GM12875 (cell line): ENCODE measurements at regions not wholly inside any gene's neighbourhood (a gene's known extent, or its start where the extent isn't known, plus 50 kb on each side); places are given as distances from the start of the nearest gene placed in this dataset.
A peak's percentile ranks its signal among the peaks of the same experiment; 100 is the strongest.

Source experiments
- H3K4me3 ChIP-seq: one replicate; pipeline ENCODE4 v1.5.1; 2011; ENCODE audit warnings: low read depth, low read length, control low read depth
- TF ChIP-seq, protein P1 (sequence below): IDR thresholded peaks from 2 replicates; pipeline ENCODE4 v1.5.1; 2011; ENCODE audit warnings: low read depth, mild to moderate bottlenecking, control low read depth, inconsistent platforms, low read length, moderate library complexity, borderline replicate concordance; ENCODE audit not compliant: insufficient read depth

DNA sequence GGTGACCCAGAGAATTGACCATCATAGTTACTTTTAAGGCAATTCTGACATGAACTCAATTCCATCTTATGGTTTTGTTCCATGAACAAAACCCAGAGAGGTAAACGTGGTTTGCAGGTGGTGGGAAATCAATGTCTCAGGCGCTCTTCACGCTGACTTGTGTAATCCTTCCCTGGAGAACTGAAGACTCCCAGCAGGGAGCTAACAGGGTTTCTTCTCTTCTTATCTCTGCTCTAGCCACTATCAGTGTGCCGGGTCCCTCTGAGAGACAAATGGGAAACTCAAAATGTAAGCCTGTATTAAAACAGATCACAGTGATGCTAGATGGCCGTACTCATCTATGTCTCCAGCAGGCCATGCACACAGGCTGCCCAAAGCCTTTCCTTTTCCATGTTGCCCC, 57.6 kb upstream of the ARGLU1 start:
- TF ChIP-seq, protein P1, sequence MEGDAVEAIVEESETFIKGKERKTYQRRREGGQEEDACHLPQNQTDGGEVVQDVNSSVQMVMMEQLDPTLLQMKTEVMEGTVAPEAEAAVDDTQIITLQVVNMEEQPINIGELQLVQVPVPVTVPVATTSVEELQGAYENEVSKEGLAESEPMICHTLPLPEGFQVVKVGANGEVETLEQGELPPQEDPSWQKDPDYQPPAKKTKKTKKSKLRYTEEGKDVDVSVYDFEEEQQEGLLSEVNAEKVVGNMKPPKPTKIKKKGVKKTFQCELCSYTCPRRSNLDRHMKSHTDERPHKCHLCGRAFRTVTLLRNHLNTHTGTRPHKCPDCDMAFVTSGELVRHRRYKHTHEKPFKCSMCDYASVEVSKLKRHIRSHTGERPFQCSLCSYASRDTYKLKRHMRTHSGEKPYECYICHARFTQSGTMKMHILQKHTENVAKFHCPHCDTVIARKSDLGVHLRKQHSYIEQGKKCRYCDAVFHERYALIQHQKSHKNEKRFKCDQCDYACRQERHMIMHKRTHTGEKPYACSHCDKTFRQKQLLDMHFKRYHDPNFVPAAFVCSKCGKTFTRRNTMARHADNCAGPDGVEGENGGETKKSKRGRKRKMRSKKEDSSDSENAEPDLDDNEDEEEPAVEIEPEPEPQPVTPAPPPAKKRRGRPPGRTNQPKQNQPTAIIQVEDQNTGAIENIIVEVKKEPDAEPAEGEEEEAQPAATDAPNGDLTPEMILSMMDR, result no peak
- H3K4me3 ChIP-seq, result no peak overlapping the region

DNA sequence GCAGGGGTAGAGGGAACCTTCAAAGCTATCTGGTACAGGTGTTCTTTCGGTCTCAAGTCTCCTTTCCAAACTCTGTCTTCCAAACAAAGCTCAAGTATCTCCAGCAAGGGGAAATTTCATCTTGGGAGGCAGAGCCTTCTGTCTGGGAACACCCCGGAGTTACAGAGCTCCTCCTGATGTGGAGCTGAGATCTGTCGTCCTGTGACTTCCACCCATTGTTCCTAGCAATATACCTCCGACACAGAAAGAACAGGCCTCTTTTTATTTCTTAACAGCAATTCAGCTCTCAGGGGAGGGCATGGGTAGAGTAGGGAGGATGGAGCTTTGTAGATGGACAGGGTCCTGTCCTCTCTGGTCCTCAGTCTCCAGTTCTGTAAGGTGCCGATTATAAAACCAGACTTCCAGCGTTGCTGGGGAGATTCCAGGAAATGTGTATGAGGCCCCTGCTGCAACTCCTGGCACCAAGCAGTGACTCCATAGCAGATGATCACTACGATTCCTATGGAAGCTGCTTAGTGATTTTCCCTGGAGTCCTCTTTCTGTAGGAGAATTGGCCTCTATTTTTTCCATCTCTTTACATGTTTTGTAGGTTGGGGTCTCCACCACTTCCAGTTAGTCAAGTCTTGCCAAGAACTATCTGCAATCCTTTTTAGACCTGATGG, 56.0 kb upstream of the ARGLU1 start:
- no peak overlapping the region for H3K4me3 ChIP-seq
- TF ChIP-seq, protein P1, result no peak

DNA sequence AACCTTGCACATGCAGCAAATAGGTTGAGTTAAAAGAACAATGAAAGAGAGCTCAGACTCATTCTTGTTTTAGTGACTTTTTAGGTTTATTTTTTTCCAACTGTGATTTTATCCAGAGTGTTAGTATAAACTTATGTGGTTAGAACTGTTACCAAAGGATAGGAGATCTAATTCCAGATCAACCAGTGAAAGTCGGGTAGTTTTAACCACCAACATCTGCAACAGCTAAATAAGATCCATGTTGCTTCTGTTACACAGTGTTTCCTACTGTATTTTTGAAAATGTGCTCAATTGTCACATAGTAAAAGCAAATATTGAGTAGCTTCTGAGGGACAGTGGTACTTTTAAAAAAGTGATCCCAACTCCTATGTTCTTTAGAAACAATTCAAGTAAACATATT, 53.9 kb upstream of the ARGLU1 start:
- TF ChIP-seq, protein P1, result no peak

DNA sequence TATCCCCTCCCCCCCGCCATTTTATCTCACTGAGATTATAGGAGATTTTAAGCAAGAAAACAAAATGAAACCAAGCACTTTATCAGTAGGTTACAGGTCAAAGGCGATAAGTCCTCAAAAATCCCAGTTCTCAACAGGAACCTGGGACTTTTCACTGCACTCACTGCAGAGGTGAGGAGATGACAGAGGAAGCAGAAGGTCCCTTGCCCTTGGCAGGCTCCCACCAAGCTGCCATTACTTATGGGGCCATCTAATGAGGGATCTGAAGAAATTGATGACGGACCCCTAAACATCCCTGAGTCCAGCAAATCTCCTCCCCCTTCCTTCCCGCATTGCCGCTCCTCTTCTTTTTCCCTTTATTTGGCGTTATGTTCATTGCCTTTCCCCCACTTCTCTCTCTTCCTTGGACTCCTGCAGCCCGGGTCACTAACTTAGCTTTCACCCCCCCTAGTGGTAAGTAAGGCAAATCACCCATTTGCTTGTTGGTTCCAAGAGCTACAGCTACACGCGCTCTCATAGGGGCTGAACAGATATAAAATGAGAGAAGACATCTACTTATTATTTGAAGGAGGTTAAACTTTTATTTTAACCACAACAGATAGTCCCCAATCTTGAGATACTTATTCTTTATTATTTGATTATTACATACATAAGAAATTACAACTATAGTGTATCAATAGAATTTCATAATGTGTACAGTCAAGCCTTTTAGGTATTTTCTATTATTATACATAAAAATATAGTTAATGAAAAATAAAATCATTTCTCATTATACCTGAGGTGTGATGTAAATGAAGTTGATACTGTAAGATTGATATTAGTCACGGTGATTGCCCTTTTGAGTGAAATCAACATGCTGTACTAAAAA, 52.0 kb upstream of the ARGLU1 start:
- no peak overlapping the region for H3K4me3 ChIP-seq
- TF ChIP-seq, protein P1, result peak; percentile 75

More for the DNA sequence above, 53.9 kb upstream of the ARGLU1 start:
- no peak overlapping the region for H3K4me3 ChIP-seq
